Caco-2 (cell line): ENCODE measurements at regions not wholly inside any gene's neighbourhood (a gene's known extent, or its start where the extent isn't known, plus 50 kb on each side); places are given as distances from the start of the nearest gene placed in this dataset.

Experiments
- BruUV-seq: library from RNA; stranded (reverse); fragments of 400-500 nt; replicated peaks from 2 replicates; lab custom pipeline; 2021; lab: Mats Ljungman, UMichigan
- CTCF ChIA-PET: fragments of 300-600 bp; sonication (Branson Sonifier 250); formaldehyde crosslinking; loops from one replicate; lab custom pipeline; 2022; ENCODE audit warnings: antibody characterized with exemption; lab: Charles Lee
- POLR2A ChIA-PET: fragments of 300-600 bp; sonication (Branson Sonifier 250); formaldehyde crosslinking; loops from one replicate; lab custom pipeline; 2022; ENCODE audit warnings: antibody characterized with exemption; lab: Charles Lee
- DNase-seq, 2 experiments: peaks; one replicate each; pipeline versions ENCODE4 v3.0.0 to v3.0.0-alpha.2; 2020 to 2022
- H3K27me3 ChIP-seq: replicated peaks from 2 replicates; pipeline ENCODE4 v1.6.0; 2011; ENCODE audit warnings: low read length; ENCODE audit not compliant: control insufficient read depth, insufficient read depth
- H3K36me3 ChIP-seq: 2 replicates; pipeline ENCODE4 v1.5.1; 2011; ENCODE audit warnings: low read length; ENCODE audit not compliant: control insufficient read depth, insufficient read depth
- H3K4me1 ChIP-seq: fragments of 250-450 bp; sonication (Bioruptor Pico); 2 replicates; pipeline ENCODE4 v1.5.1; 2020; ENCODE audit warnings: mild to moderate bottlenecking
- H3K4me3 ChIP-seq: 2 replicates; pipeline ENCODE4 v1.5.1; 2011; ENCODE audit warnings: low read depth, mild to moderate bottlenecking, control low read depth, low read length
- H3K9me3 ChIP-seq: fragments of 250-450 bp; sonication (Bioruptor Pico); 2 replicates; pipeline ENCODE4 v1.5.1; 2020; ENCODE audit warnings: mild to moderate bottlenecking, moderate library complexity
- H3K27ac Mint-ChIP-seq: one replicate; pipeline ENCODE4 v1.8.0; 2022; ENCODE audit warnings: mixed read lengths; ENCODE audit not compliant: unreplicated experiment
- H3K27me3 Mint-ChIP-seq: one replicate; pipeline ENCODE4 v1.8.0; 2022; ENCODE audit warnings: mixed read lengths; ENCODE audit not compliant: insufficient read depth, unreplicated experiment
- H3K36me3 Mint-ChIP-seq: one replicate; pipeline ENCODE4 v1.8.0; 2022; ENCODE audit warnings: mild to moderate bottlenecking, mixed read lengths; ENCODE audit not compliant: insufficient read depth, unreplicated experiment
- H3K4me1 Mint-ChIP-seq: one replicate; pipeline ENCODE4 v1.8.0; 2022; ENCODE audit warnings: low read depth, mixed read lengths; ENCODE audit not compliant: unreplicated experiment
- H3K4me3 Mint-ChIP-seq: one replicate; pipeline ENCODE4 v1.8.0; 2022; ENCODE audit warnings: mild to moderate bottlenecking, moderate library complexity, mixed read lengths; ENCODE audit not compliant: unreplicated experiment
- H3K9me3 Mint-ChIP-seq: one replicate; pipeline ENCODE4 v1.8.0; 2022; ENCODE audit warnings: mixed read lengths; ENCODE audit not compliant: unreplicated experiment
- intact Hi-C: fragments of 100-400 bp; cut with micrococcal nuclease; formaldehyde crosslinking; loops from one replicate; pipeline ENCODE4 v1.10.0; 2022; ENCODE audit not compliant: unreplicated experiment
- TF ChIP-seq, protein P1 (sequence below), 2 experiments: fragments of 200-600 bp in 1 of 2; IDR thresholded peaks; 1 replicate in 1 of 2; 2 replicates in 1 of 2; pipeline versions ENCODE4 v1.5.1 to v1.8.0; 2011 to 2022; ENCODE audit warnings: antibody characterized with exemption in 1 of 2, control low read depth in 1 of 2, inconsistent platforms in 1 of 2, low read depth in 1 of 2, low read length in 1 of 2, mild to moderate bottlenecking in 1 of 2, moderate library complexity in 1 of 2; ENCODE audit not compliant: insufficient read depth in 1 of 2, severe bottlenecking in 1 of 2, unreplicated experiment in 1 of 2

DNA sequence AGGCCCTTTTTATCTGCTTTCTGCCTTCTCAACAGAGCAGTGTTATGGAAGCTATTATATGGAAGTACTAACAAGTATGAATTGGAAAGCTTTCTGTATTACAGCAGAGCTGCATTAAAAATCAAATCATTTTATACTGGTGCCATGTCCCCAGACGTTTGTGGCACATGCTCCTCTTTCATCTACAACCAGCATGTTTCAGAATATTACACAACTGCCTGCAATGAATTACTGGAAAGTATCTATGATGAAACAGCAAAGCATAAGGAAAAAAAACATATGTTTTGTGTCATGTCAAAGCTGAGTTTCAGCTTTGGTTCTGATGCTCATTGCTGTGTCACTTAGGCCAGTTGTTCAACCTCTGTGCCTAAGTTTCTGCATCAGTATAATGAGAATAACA lies 576.8 kb downstream of the GBA3 start:
- Histone ChIP-seq H3K9me3 (no peaks in the 10 kb centered on the region), H3K36me3 (no peaks in the 10 kb centered on the region), H3K27me3 (no peaks in the 10 kb centered on the region), H3K4me1 (no peaks in the 10 kb centered on the region), H3K4me3 (no peak overlapping the region)
- ChIA-PET CTCF (no interaction called here), POLR2A (no interaction called here)
- DNase-seq, result no peak
- Mint-ChIP-seq H3K36me3 (no peaks in the 10 kb centered on the region), H3K4me1 (no peaks in the 10 kb centered on the region), H3K27ac (no peak overlapping the region), H3K9me3 (no peaks in the 10 kb centered on the region), H3K27me3 (peaks cover 2% of the 10 kb centered on the region), H3K4me3 (no peak overlapping the region)
- intact Hi-C loops, result loop anchor here (10.0 kb wide), 1 partner anchor 135 kb away; no protein-coding TSS in a partner anchor
- BruUV-seq, result no TSS peak
- TF ChIP-seq, protein P1, sequence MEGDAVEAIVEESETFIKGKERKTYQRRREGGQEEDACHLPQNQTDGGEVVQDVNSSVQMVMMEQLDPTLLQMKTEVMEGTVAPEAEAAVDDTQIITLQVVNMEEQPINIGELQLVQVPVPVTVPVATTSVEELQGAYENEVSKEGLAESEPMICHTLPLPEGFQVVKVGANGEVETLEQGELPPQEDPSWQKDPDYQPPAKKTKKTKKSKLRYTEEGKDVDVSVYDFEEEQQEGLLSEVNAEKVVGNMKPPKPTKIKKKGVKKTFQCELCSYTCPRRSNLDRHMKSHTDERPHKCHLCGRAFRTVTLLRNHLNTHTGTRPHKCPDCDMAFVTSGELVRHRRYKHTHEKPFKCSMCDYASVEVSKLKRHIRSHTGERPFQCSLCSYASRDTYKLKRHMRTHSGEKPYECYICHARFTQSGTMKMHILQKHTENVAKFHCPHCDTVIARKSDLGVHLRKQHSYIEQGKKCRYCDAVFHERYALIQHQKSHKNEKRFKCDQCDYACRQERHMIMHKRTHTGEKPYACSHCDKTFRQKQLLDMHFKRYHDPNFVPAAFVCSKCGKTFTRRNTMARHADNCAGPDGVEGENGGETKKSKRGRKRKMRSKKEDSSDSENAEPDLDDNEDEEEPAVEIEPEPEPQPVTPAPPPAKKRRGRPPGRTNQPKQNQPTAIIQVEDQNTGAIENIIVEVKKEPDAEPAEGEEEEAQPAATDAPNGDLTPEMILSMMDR (IDR thresholded peaks at IDR 0.05; ENCODE audit: insufficient read depth in 1 of 2, low read depth in 1 of 2, low read length in 1 of 2, severe bottlenecking in 1 of 2, unreplicated experiment in 1 of 2), result no peak

- no peaks in the 10 kb centered on the region for H3K36me3 Mint-ChIP-seq
- ChIA-PET CTCF (no interaction called here), POLR2A (no interaction called here)
- H3K4me3 Mint-ChIP-seq, result no peak overlapping the region
- no peaks in the 10 kb centered on the region for H3K4me1 ChIP-seq
- TF ChIP-seq, protein P1 (IDR thresholded peaks at IDR 0.05; ENCODE audit: insufficient read depth in 1 of 2, low read depth in 1 of 2, low read length in 1 of 2, severe bottlenecking in 1 of 2, unreplicated experiment in 1 of 2), result no peak
- H3K4me3 ChIP-seq, result no peak overlapping the region
- H3K27me3 Mint-ChIP-seq, result peaks cover 2% of the 10 kb centered on the region
- no TSS peak for BruUV-seq
- H3K4me1 Mint-ChIP-seq, result no peaks in the 10 kb centered on the region
- H3K27me3 ChIP-seq, result no peaks in the 10 kb centered on the region
- no peak overlapping the region for H3K27ac Mint-ChIP-seq
- intact Hi-C loops, result loop anchor here (10.0 kb wide), 1 partner anchor 133 kb away; no protein-coding TSS in a partner anchor
- H3K9me3 Mint-ChIP-seq, result no peaks in the 10 kb centered on the region
- H3K36me3 ChIP-seq, result no peaks in the 10 kb centered on the region
- H3K9me3 ChIP-seq, result no peaks in the 10 kb centered on the region
- DNase-seq, result no peak
Observed at GRCh38 chr4:23268072-23268771, 575.5 kb downstream of the GBA3 start.

- no peaks in the 10 kb centered on the region for H3K27me3 ChIP-seq
- POLR2A ChIA-PET, result no interaction called here
- no peak overlapping the region for H3K4me3 ChIP-seq
- H3K4me1 ChIP-seq, result no peaks in the 10 kb centered on the region
- CTCF ChIA-PET, result interaction anchor here (0.6 kb wide), 1 partner anchor 25 kb away, joined by 3 read pairs; no protein-coding TSS in a partner anchor
- no peaks in the 10 kb centered on the region for H3K9me3 ChIP-seq
- intact Hi-C loops, result loop anchor here (10.0 kb wide), 1 partner anchor 132 kb away; no protein-coding TSS in a partner anchor
- DNase-seq, result no peak
- Mint-ChIP-seq H3K36me3 (no peaks in the 10 kb centered on the region), H3K4me3 (no peak overlapping the region), H3K9me3 (no peaks in the 10 kb centered on the region), H3K4me1 (no peaks in the 10 kb centered on the region), H3K27me3 (peaks cover 2% of the 10 kb centered on the region), H3K27ac (no peak overlapping the region)
- TF ChIP-seq, protein P1 (IDR thresholded peaks at IDR 0.05; ENCODE audit: insufficient read depth in 1 of 2, low read depth in 1 of 2, low read length in 1 of 2, severe bottlenecking in 1 of 2, unreplicated experiment in 1 of 2), result no peak
- no TSS peak for BruUV-seq
- H3K36me3 ChIP-seq, result no peaks in the 10 kb centered on the region
Observed at GRCh38 chr4:23266401-23266800, 573.7 kb downstream of the GBA3 start.
